ENCODE measurements at regions not wholly inside any gene's neighbourhood (a gene's known extent, or its start where the extent isn't known, plus 50 kb on each side); places are given as distances from the start of the nearest gene placed in this dataset.
A peak's percentile ranks its signal among the peaks of the same experiment; 100 is the strongest.
"Not testable (repeated sequence)": the region's sequence is repeated elsewhere in the genome, so short reads cannot be mapped to it uniquely, and the experiment has no call there.

- no peak for DNase-seq
Measured at GRCh38 chr5:67612961-67613360, 416.4 kb upstream of the CD180 start.

- DNase-seq, result no peak
Measured at GRCh38 chr5:67610186-67610912, 413.8 kb upstream of the CD180 start.

DNA sequence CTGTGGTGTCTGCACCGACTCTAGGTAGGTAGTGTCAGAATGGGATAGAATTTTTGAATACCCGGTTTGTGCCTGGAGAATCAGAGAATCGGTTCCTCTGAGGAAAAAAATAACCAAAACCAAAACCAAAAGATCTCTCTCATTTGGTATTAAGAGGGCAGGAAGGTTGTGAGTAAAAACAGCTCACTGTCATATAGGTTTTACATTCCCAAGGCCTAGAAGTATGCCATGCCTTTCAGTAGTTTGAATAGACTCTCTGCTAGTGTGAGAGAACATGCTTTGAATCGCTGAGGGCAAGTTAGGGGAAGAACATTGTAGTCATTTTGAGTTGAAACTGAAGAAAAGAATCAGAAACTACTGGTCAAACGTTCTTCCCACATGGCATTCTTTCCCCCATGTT is 411.4 kb upstream of the CD180 start:
- no peak for DNase-seq

DNA sequence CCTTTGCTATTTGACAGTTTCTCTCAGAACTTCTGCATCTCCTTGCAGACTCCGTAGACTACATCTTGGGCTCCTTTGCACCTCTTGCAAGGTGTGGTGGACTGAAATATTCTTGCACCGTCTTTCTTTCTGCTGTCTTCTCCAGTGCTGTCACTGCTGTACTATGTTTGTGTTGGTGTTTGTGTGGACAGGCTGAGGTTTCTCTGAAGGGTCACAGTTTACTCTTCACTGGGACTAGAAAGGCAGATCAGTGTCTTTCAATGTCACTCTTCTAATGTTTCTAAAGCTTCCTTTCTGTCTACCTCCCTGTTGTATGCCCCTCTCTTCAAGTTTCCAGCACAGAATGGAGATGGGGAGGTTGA is 410.0 kb upstream of the CD180 start:
- DNase-seq, result no peak

GRCh38 chr5:67605730-67606585 is 409.4 kb upstream of the CD180 start:
- DNase-seq, result no peak

- DNase-seq, result no peak
Measured at GRCh38 chr5:67591491-67591890, 394.9 kb upstream of the CD180 start.

DNA sequence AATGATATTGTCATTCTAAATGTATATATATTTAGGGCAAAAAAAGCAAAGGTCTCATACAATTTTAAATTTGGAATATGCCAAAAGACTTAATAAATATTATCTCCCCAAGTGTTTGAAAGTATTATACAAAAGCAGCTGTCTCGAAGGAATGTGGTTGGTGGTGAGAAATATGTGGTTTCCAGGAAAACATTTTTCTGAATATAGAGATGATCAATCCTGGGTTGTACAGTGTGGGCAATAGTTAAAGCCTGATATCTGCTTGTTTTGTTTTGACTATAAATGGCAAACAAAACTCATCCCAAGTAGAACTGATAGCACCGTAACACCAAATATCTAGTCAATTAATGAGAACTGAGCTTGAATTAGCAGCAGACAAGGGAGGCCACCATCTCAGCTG is 391.8 kb upstream of the CD180 start:
- DNase-seq, result no peak

DNA sequence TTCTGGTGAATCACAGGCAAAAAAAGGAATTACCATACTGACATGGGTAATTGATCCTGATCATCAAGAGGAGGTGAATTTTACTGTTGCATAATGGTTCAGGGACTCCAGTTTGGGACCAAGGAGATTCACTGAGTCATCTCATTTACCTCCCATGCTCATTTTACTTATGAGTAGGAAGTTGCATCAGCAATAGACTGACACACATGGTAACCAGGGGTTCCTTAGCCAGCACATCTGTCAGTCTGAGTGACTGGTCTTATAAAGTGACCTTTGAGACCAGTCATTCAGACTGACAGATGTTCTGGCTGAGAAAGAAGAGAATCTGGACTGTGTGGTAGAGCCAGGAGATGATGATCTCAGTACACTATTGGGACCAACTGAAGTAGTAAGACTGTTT is 384.6 kb upstream of the CD180 start:
- peak; percentile 8 for DNase-seq

GRCh38 chr5:67578011-67578410 is 381.4 kb upstream of the CD180 start:
- no peak for DNase-seq

GRCh38 chr5:67577424-67577823 is 380.8 kb upstream of the CD180 start:
- DNase-seq, result peak; percentile 12

DNA sequence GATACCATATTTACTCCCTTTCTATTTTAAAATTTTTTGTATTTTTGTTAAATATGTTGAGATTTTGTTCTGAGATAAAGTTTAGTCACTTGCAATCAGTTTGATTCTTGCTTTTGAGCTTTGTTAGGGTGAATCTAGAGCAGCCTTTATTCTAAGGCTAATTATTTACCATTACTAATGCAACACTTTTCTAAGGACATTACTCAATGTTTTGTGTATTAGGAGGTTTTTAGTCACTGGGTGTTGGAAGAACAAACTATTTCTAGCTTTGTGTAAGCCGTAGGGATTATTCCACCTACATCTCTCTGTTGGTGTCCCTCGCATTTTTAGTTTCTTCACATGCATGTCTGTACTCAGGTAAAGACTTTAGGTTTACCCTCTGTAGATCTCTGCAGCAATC is 379.5 kb upstream of the CD180 start:
- DNase-seq, result no peak

- DNase-seq, result no peak
Measured at GRCh38 chr5:67575087-67575486, 378.5 kb upstream of the CD180 start.

GRCh38 chr5:67561151-67561932 is 364.7 kb upstream of the CD180 start:
- DNase-seq, result no peak

GRCh38 chr5:67552773-67553172 is 356.2 kb upstream of the CD180 start:
- no peak for DNase-seq

GRCh38 chr5:67549947-67550346 is 353.3 kb upstream of the CD180 start:
- no peak for DNase-seq

DNA sequence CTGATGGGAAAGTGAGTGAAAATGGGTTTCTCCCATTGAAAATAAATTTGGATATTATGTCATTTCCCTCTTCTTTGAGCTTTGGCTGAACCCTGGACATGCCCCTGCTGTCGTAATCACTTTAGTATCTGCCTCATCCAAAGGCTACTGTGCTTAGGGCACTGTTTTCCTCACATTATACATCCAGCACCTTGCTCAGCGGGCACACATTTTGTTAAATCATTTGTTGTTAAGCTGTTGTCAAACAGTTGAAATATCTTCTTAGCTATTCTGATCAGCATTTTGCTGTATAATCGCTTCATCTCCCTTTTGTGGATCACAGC is 352.7 kb upstream of the CD180 start:
- no peak for DNase-seq

DNA sequence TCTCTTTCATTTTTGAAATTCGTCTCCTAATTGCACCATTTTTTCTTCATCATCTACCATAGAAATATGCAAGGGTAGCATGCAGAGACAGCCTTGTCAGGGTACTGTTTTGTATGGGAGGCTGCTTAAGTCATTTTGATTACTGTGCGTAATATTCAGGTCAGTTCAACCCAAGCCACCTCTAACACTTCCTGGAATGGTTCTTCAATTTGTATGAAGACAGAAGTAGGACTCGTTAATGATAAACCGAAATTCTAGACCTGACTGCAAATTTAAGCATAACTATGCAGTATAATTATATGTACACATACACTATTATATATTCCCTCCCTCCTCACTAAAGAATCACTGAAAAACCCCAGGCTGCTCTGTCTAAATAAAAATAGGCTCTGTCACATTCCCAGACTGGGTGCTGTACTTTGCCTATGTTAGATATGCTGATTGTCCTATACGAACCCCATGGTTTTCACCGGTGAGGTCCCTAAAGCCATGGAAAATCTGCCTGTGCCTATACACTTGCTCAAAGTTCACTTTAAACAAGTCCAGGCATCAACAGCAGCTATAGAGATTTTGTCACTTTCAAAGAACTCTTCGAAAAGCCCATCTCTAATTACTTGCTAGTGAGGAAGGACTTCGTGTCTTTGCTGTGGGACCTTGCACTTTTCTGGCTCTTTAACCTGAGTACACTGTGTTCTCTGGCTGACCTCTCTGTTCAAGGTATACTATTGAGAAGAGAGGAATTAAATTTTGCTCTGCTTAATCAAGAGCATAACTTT is 352.1 kb upstream of the CD180 start:
- DNase-seq, result no peak

DNA sequence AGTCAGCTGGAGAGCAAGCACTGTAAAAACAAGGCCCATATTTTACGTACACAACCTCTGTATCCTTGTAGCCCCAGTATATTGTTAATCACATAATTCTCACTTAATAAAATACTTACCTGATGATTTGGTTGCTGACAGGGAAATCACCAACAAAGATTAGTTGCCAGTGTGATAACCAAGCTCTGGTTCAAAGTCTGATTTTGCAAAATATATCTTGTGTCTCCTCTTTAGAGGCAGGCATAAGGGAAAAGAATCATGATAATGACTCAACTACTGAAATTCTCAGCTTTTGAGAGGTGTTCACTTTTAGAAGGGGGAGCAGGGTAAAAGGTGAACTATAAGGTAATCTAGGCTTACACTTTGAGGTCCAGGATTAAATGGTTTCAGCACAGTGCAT is 351.1 kb upstream of the CD180 start:
- DNase-seq, result no peak

DNA sequence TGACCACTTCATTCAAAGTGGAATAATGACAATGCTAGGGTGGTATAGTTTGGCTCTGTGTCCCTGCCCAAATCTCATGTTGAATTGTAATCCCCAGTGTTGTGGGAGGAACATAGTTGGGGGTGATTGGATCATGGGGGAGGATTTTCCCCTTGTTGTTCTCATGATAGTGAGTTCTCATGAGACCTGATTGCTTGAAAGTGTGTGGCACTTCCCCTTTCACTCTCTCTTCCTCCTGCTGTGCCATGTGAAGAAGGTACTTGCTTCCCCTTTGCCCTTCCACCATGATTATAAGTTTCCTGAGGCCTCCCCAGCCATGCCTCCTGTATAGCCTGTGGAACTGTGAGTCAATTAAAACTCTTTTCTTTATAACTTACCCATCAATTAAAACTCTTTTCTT is 348.3 kb upstream of the CD180 start:
- DNase-seq, result not testable (repeated sequence)

DNA sequence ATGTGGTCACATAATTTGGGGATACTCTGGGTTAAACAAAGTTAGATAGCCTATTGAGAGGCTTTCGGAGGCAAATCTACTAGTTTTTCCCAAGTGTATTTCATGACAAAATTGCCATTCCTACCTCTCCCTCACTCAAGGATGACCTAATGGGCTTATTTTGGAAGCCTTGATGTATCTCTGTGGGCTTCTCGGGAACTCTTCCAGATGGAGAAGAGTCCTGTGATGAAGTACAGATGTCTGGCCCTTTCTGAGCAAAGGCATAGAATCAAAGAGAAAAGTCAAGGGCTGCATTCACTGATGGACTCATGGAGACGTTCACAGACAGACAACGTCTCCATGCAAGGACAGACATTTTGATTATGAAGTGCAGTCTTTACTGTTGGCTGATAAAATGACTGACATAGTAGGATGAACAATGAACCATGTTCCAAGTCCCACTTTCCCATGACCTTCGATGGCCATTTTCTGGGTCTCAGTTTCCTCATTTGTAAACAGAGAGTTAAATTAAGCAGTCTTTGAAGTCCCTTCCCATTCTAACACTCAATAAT is 347.2 kb upstream of the CD180 start:
- no peak for DNase-seq

DNA sequence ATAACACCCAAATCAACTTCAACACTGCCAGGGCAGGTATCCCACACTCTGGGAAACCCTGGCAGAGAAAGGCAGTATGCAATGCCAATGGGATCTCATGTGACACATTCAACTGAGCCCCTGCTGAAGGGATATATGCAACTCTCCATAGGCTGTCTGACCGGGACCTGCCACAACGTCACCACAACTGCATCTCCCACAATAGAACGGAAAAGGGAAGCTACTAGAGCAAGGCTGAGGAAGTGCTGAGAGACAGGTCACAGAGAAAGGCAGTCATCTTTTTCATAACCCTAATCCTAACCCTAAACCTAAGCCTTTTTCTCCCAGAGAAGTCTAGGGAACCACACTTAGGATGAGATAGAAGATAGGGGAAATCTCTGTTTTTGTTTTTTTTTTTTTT is 345.9 kb upstream of the CD180 start:
- no peak for DNase-seq

DNA sequence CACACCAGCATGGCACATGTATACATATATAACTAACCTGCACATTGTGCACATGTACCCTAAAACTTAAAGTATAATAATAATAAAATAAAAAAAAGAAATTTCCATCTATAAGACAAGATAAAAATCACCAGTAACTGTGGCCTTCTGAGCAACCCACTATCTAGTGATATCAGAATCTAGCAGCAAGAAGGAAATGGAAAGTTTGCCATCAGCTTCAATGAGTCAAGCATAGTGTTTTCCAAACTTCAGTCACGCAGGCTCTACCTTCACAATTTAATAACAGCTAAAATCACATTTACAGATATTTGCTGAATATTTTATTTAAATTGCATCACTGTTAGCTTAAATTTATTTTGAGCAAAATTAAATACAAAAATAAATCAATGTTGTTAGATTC is 345.3 kb upstream of the CD180 start:
- no peak for DNase-seq

Measured in activated CD4-positive, alpha-beta T cell treated with anti-CD3 and anti-CD28 coated beads, Interleukin-2, amount 50 U/mL, for 16 hours (primary cell).